BLaER1 treated with 17β-estradiol and CSF1 and Interleukin-3, amounts not matched to agents 10 nM and 100 nM (cell line): ENCODE measurements at regions not wholly inside any gene's neighbourhood (a gene's known extent, or its start where the extent isn't known, plus 50 kb on each side); places are given as distances from the start of the nearest gene placed in this dataset.

Experiments used
- H3K27ac ChIP-seq, 11 experiments: shearing (Covaris generic); formaldehyde crosslinking; 2 replicates each; pipeline ENCODE4 v1.8.1; 2022
- H3K27me3 ChIP-seq, 11 experiments: shearing (Covaris generic); formaldehyde crosslinking; 2 replicates each; pipeline ENCODE4 v1.8.1; 2022
- H3K36me3 ChIP-seq, 11 experiments: shearing (Covaris generic); formaldehyde crosslinking; 2 replicates each; pipeline ENCODE4 v1.8.1; 2022
- H3K4me1 ChIP-seq, 10 experiments: shearing (Covaris generic); formaldehyde crosslinking; 2 replicates each; pipeline ENCODE4 v1.8.1; 2022
- H3K4me2 ChIP-seq, 11 experiments: shearing (Covaris generic); formaldehyde crosslinking; 2 replicates each; pipeline ENCODE4 v1.8.1; 2022
- H3K4me3 ChIP-seq, 10 experiments: shearing (Covaris generic); formaldehyde crosslinking; 2 replicates each; pipeline ENCODE4 v1.8.1; 2022
- H3K9ac ChIP-seq, 11 experiments: shearing (Covaris generic); formaldehyde crosslinking; 2 replicates each; pipeline ENCODE4 v1.8.1; 2022
- H3K9me3 ChIP-seq, 11 experiments: shearing (Covaris generic); formaldehyde crosslinking; replicated peaks in 1 of 11; 2 replicates each; pipeline ENCODE4 v1.8.1; 2022
- H4K20me1 ChIP-seq, 11 experiments: shearing (Covaris generic); formaldehyde crosslinking; 2 replicates each; pipeline ENCODE4 v1.8.1; 2022
- Cebpa-rat ChIP-seq, 11 experiments: shearing (Covaris generic); IDR thresholded peaks; 2 replicates each; pipeline ENCODE4 v1.8.1; 2022

DNA sequence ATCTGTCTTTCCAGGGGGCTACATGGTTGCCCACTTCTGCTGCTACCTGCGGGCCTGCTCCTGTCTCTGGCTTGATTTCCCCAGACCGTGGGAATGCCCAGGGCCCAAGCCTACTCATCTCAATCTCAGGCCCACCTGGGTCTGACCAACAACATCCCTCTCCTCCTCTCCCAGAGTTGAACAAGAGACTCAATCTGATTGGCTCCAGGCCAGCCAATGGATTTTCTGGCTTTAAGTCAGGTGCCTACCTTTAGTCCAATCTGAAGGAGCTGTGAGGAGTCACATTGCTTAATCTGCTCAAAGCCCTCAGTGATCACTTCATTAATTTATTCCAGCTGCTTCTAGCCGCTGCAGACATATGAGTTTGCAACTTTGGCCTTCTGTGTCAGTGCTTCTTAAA is 162.4 kb upstream of the KCNG1 start:
- no peaks in the 10 kb centered on the region for H3K27me3 ChIP-seq
- H3K9me3 ChIP-seq = 0 out of 22 replicates have a peak, but pooled peaks cover 0 to 2% (median 0%) of the 10 kb centered on the region in 11 experiments
- H4K20me1 ChIP-seq = no peaks in the 10 kb centered on the region
- H3K9ac ChIP-seq = no peak overlapping the region
- no peak for TF ChIP-seq Cebpa-rat (IDR thresholded peaks at IDR 0.05)
- peaks cover 0 to 9% (median 2%) of the 10 kb centered on the region in 10 experiments; a peak in 6 of 20 replicates for H3K4me1 ChIP-seq
- no peaks in the 10 kb centered on the region for H3K36me3 ChIP-seq
- H3K4me2 ChIP-seq = no peak overlapping the region
- H3K4me3 ChIP-seq = no peak overlapping the region
- H3K27ac ChIP-seq = no peak overlapping the region

DNA sequence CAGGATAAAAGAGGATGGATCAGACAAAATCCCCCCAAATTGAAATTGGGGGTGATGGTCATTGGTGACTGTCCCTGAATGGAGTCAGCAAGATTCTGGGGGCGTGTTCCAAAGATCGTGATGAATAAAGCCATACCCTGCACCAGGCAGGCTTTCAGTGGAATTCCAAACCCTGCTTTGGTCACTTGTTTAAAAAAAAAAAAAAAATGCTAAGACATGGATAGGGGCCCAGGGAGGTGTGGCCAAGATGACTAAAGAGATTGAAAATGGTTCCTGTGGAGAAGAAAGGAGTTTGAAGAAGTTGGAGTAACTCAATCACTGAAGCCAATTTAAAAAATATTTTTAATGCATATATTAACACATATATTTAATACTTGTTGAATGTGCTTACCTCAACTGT is 161.4 kb upstream of the KCNG1 start:
- Histone ChIP-seq H3K27me3 (no peaks in the 10 kb centered on the region), H3K4me2 (peak overlapping the region in 3 of 11 experiments; percentile 8 to 43 (median 8); a peak in 3 of 22 replicates), H3K9me3 (0 out of 22 replicates have a peak, but pooled peaks cover 0 to 6% (median 0%) of the 10 kb centered on the region in 11 experiments), H3K4me3 (no peak overlapping the region), H3K4me1 (peaks cover 0 to 9% (median 2%) of the 10 kb centered on the region in 10 experiments; a peak in 6 of 20 replicates), H3K36me3 (no peaks in the 10 kb centered on the region), H3K9ac (no peak overlapping the region), H3K27ac (no peak overlapping the region), H4K20me1 (no peaks in the 10 kb centered on the region)
- no peak for TF ChIP-seq Cebpa-rat (IDR thresholded peaks at IDR 0.05)

DNA sequence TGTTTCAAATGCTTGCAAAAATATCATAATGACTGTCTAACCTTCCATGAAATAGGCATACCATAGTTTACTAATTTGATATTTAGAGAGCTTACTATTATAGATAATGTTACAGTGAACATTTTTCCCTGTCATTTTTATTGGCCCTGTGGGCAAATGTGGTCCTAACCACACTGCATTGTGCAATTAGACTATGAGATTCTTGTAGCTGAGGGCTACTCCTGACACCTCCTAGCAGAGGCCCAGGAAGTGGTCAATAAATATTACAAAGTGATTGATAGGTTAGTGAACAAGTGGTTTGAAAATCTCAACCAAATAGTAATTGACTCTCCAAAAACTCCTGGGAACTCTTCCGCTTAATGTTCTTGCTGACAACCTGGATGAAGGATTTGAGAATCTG is 160.5 kb upstream of the KCNG1 start:
- Histone ChIP-seq H4K20me1 (no peaks in the 10 kb centered on the region), H3K4me2 (peak overlapping the region in 1 of 11 experiments; percentile 8; a peak in 1 of 22 replicates), H3K36me3 (no peaks in the 10 kb centered on the region), H3K9me3 (0 out of 22 replicates have a peak, but pooled peaks cover 0 to 6% (median 0%) of the 10 kb centered on the region in 11 experiments), H3K27ac (no peak overlapping the region), H3K4me1 (peaks cover 0 to 9% (median 2%) of the 10 kb centered on the region in 10 experiments; a peak in 6 of 20 replicates), H3K4me3 (no peak overlapping the region), H3K9ac (no peak overlapping the region), H3K27me3 (no peaks in the 10 kb centered on the region)
- TF ChIP-seq Cebpa-rat (IDR thresholded peaks at IDR 0.05) = no peak

DNA sequence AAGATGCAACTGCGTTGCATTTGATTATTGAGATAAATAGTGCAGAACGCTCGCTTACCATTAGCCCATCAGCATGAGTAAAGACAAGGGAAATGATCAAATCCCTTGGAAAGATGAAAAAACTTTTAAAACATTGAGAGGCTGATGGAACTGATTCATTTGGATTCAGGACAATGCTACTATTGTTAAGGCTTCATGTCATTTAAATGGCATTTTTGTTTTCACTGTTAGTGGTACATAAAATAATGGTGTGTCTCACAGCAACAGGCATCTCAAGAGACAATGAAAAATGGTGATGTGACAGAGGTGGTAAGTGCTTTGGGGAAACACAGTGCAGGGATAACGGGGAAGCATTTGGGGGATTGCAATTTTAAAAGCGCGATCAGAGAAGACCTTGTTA is 159.7 kb upstream of the KCNG1 start:
- TF ChIP-seq Cebpa-rat (IDR thresholded peaks at IDR 0.05) = no peak
- peaks cover 0 to 9% (median 2%) of the 10 kb centered on the region in 10 experiments; a peak in 6 of 20 replicates for H3K4me1 ChIP-seq
- H3K9me3 ChIP-seq = 0 out of 22 replicates have a peak, but pooled peaks cover 0 to 6% (median 0%) of the 10 kb centered on the region in 11 experiments
- H3K4me3 ChIP-seq = no peak overlapping the region
- H3K36me3 ChIP-seq = no peaks in the 10 kb centered on the region
- H3K9ac ChIP-seq = no peak overlapping the region
- no peak overlapping the region for H3K27ac ChIP-seq
- no peak overlapping the region for H3K4me2 ChIP-seq
- no peaks in the 10 kb centered on the region for H3K27me3 ChIP-seq
- no peaks in the 10 kb centered on the region for H4K20me1 ChIP-seq

DNA sequence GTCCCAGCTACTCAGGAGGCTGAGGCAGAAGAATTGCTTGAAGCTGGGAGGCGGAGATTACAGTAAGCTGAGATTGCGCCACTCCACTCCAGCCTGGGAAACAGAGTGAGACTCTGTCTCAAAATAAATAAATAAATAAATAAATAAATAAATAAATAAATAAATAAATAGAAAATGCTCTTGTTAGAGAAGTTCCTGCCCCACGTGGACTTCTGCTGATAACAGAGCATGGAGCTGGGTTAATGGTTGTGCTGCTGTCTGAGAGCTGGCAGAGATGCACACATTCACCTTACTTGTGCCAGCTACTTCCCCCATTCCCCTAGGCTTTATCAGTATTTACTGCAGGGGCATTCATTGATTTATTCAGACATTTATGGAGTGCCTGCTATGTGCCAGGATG is 155.2 kb upstream of the KCNG1 start:
- no peaks in the 10 kb centered on the region for H3K27me3 ChIP-seq
- 0 out of 22 replicates have a peak, but pooled peaks cover 0 to 6% (median 0%) of the 10 kb centered on the region in 11 experiments for H3K9me3 ChIP-seq
- no peak for TF ChIP-seq Cebpa-rat (IDR thresholded peaks at IDR 0.05)
- no peak overlapping the region for H3K4me2 ChIP-seq
- H3K36me3 ChIP-seq = no peaks in the 10 kb centered on the region
- H3K9ac ChIP-seq = no peak overlapping the region
- H4K20me1 ChIP-seq = no peaks in the 10 kb centered on the region
- no peak overlapping the region for H3K27ac ChIP-seq
- H3K4me1 ChIP-seq = no peaks in the 10 kb centered on the region; a peak in 1 of 20 replicates
- H3K4me3 ChIP-seq = no peak overlapping the region

DNA sequence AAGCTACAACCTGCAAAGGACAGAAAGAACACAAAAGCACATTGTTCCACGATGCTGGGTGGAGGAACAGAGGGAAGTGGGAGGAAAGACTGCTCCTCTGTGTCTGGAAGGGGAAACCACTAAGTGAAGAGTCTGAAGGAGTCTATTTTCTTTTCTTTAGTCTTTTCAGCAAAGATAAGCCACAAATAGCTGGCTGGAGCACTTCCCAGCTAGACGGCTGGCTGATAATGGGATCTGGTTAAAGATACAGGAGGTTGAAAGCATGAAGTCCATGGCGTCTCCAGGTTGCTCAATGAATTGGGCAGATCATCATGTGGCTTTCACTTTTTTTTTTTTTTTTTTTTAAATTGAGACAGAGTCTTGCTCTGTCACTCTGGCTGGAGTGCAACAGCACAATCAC is 154.0 kb upstream of the KCNG1 start:
- Histone ChIP-seq H3K27me3 (no peaks in the 10 kb centered on the region), H3K27ac (no peak overlapping the region), H3K4me1 (no peaks in the 10 kb centered on the region), H3K4me3 (no peak overlapping the region), H3K9me3 (0 out of 22 replicates have a peak, but pooled peaks cover 0 to 6% (median 0%) of the 10 kb centered on the region in 11 experiments), H3K36me3 (no peaks in the 10 kb centered on the region), H3K4me2 (no peak overlapping the region), H3K9ac (no peak overlapping the region), H4K20me1 (no peaks in the 10 kb centered on the region)
- TF ChIP-seq Cebpa-rat (IDR thresholded peaks at IDR 0.05) = no peak

DNA sequence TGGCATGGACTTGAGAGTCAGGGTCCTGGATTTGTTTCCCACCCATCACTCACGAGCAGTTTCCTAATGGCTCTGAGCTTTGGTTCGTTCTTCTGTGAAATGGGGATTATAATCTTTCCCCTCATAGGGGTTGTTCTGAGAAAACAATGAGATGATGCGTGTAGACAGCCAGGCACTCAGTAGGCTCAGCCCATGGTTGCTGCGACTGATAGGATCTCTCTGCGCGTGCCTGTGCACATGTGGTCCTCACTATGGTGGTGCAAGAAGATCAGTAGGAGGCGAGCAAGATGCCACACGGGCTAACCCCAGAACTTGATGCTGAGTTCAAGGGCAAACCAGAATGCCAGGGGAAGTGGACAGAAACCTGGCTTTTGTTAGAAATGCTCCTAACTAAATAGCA is 153.5 kb upstream of the KCNG1 start:
- Histone ChIP-seq H3K27ac (no peak overlapping the region), H3K9ac (no peak overlapping the region), H3K9me3 (0 out of 22 replicates have a peak, but pooled peaks cover 0 to 6% (median 0%) of the 10 kb centered on the region in 11 experiments), H3K27me3 (no peaks in the 10 kb centered on the region), H4K20me1 (no peaks in the 10 kb centered on the region), H3K4me2 (no peak overlapping the region), H3K36me3 (no peaks in the 10 kb centered on the region), H3K4me1 (no peaks in the 10 kb centered on the region), H3K4me3 (no peak overlapping the region)
- TF ChIP-seq Cebpa-rat (IDR thresholded peaks at IDR 0.05) = no peak

DNA sequence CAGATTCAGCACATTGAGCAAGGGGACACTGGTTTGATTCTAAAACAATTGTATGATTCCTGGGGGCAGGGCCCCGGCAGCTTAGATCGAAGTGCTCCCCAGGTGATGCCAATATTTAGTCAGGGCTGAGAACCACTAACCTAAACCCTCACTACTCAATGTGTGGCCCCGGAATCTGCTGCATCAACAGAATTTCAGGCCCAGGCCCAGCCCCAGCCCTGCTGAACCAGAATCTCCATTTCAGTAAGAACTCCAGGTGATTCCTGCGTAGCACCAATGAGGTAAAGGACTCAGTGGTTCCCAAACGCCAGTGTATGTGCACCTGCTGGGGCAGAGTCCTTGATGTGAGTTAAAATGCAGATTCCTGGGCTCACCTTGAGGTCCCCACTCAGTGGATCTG is 152.8 kb upstream of the KCNG1 start:
- Histone ChIP-seq H3K4me3 (no peak overlapping the region), H3K4me2 (no peak overlapping the region), H3K27me3 (no peaks in the 10 kb centered on the region), H3K4me1 (no peaks in the 10 kb centered on the region), H3K9me3 (peaks cover 0 to 7% (median 1%) of the 10 kb centered on the region in 11 experiments; a peak in 3 of 22 replicates), H3K36me3 (no peaks in the 10 kb centered on the region), H3K27ac (no peak overlapping the region), H4K20me1 (no peaks in the 10 kb centered on the region), H3K9ac (no peak overlapping the region)
- TF ChIP-seq Cebpa-rat (IDR thresholded peaks at IDR 0.05) = no peak

DNA sequence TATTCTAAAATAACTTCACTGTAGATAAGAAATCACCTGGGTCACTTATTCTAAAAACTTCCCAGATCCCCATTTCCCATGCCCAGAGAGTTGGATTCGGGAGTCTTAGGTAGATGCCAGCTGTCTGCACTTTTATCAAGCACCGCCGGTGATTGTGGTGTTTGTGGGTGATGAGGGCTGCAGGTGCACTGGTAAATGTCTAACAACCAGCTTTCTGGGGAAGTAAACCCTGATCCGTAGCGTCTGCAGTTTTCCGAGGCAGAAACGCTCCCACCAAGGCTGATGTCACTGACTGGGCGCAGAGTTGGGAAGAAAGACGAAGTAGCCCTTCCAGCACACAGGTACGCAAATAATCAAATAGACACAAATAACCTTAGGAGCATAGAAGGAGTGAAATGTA is 152.2 kb upstream of the KCNG1 start:
- Histone ChIP-seq H3K36me3 (no peaks in the 10 kb centered on the region), H4K20me1 (no peaks in the 10 kb centered on the region), H3K9ac (no peak overlapping the region), H3K27me3 (no peaks in the 10 kb centered on the region), H3K4me1 (0 out of 20 replicates have a peak, but pooled peaks cover 0 to 3% (median 0%) of the 10 kb centered on the region in 10 experiments), H3K4me2 (no peak overlapping the region), H3K4me3 (no peak overlapping the region), H3K9me3 (peaks cover 2 to 13% (median 7%) of the 10 kb centered on the region in 11 experiments; a peak in 11 of 22 replicates), H3K27ac (no peak overlapping the region)
- TF ChIP-seq Cebpa-rat (IDR thresholded peaks at IDR 0.05) = no peak

DNA sequence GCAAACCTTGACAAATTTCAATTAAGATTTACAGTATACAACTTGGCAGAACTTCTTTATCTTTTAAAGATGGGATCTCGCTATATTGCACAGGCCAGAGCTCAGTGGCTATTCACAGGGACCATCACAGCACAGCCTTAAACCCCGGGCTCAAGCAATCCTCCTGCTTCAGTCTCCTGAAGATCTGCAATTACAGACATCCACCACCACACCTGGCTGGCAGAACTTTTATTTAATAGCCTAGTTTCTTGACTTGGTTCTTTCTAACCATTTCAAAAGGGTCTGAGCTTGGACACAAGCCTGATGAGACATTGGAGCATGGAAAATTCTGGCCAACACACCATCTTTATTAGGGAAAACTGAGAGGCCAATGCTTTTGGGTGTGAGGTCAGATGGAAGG is 151.6 kb upstream of the KCNG1 start:
- 0 out of 20 replicates have a peak, but pooled peaks cover 0 to 5% (median 0%) of the 10 kb centered on the region in 10 experiments for H3K4me1 ChIP-seq
- no peak overlapping the region for H3K4me3 ChIP-seq
- TF ChIP-seq Cebpa-rat (IDR thresholded peaks at IDR 0.05) = no peak
- H3K27me3 ChIP-seq = no peaks in the 10 kb centered on the region
- no peaks in the 10 kb centered on the region for H3K36me3 ChIP-seq
- no peak overlapping the region for H3K4me2 ChIP-seq
- H3K9ac ChIP-seq = no peak overlapping the region
- no peaks in the 10 kb centered on the region for H4K20me1 ChIP-seq
- H3K27ac ChIP-seq = no peak overlapping the region
- peaks cover 8 to 19% (median 13%) of the 10 kb centered on the region in 11 experiments; a peak in 18 of 22 replicates for H3K9me3 ChIP-seq
